ENCODE measurements at regions not wholly inside any gene's neighbourhood (a gene's known extent, or its start where the extent isn't known, plus 50 kb on each side); places are given as distances from the start of the nearest gene placed in this dataset.
A peak's percentile ranks its signal among the peaks of the same experiment; 100 is the strongest.

DNA sequence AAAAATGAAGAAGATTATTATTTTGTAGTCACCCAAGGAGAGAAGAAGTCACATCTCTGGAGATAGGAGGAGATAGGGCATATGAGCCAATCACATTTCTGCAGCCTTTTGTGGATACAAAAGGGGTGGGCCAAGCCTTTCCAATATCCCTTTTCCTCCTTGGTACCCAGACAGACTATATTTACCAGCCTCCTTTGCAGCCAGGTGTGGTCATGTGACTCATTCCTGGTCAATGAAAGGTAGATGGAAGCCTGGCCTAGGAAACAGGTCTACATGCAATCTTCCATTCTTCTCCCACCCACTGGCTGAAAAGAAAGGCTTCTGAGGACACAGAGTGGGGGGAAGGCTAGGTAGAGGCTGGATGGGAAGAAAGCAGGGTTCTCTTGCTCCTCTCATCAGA lies 58.1 kb upstream of the ERG start:
- H3K4me2 ChIP-seq (ENCODE audit: insufficient read depth, low read length), result no peak overlapping the region
- intact Hi-C loops (cut with micrococcal nuclease), result no loop called here
- no TSS peak for BruUV-seq (replicated peaks)

More for the DNA sequence above, 58.1 kb upstream of the ERG start:
- H3K9ac ChIP-seq (ENCODE audit: insufficient read depth in 1 of 2, low read depth in 2 of 2, low read length in 2 of 2), result no peak overlapping the region
- no peak overlapping the region for H3K27ac ChIP-seq (ENCODE audit: extremely low read depth, low read depth, low read length)
- FAIRE-seq, result no peak
- TF ChIP-seq SP2 (IDR thresholded peaks at IDR 0.05; ENCODE audit: extremely low read depth, low read depth, low read length, poor library complexity, severe bottlenecking) (no peak), BRD9 (IDR thresholded peaks at IDR 0.05; ENCODE audit: low read depth, partially characterized antibody) (no peak), STAT5A (IDR thresholded peaks at IDR 0.05; ENCODE audit: borderline replicate concordance, low read length) (no peak), SRSF3 (IDR thresholded peaks at IDR 0.05; ENCODE audit: insufficient read depth, low read length) (no peak), GABPB2 (CRISPR knock-in tag; conservative IDR thresholded peaks at IDR 0.05) (no peak), CHD1 (IDR thresholded peaks at IDR 0.05; ENCODE audit: low read length) (no peak), ZFPM2 (CRISPR knock-in tag; IDR thresholded peaks at IDR 0.05) (no peak)
- TF ChIP-seq, protein P1, sequence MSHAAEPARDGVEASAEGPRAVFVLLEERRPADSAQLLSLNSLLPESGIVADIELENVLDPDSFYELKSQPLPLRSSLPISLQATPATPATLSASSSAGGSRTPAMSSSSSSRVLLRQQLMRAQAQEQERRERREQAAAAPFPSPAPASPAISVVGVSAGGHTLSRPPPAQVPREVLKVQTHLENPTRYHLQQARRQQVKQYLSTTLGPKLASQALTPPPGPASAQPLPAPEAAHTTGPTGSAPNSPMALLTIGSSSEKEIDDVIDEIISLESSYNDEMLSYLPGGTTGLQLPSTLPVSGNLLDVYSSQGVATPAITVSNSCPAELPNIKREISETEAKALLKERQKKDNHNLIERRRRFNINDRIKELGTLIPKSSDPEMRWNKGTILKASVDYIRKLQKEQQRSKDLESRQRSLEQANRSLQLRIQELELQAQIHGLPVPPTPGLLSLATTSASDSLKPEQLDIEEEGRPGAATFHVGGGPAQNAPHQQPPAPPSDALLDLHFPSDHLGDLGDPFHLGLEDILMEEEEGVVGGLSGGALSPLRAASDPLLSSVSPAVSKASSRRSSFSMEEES (CRISPR knock-in tag; IDR thresholded peaks at IDR 0.05), result peak; percentile 69
- TF ChIP-seq, protein P2, sequence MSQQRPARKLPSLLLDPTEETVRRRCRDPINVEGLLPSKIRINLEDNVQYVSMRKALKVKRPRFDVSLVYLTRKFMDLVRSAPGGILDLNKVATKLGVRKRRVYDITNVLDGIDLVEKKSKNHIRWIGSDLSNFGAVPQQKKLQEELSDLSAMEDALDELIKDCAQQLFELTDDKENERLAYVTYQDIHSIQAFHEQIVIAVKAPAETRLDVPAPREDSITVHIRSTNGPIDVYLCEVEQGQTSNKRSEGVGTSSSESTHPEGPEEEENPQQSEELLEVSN (IDR thresholded peaks at IDR 0.05; ENCODE audit: borderline replicate concordance in 1 of 2, extremely low read depth in 1 of 2, insufficient read depth in 1 of 2, insufficient read length in 1 of 2, low read depth in 1 of 2, low read length in 1 of 2, poor library complexity in 1 of 2, severe bottlenecking in 1 of 2), result no peak
- H3K36me3 ChIP-seq (ENCODE audit: control insufficient read depth, insufficient read depth, low read length), result no peaks in the 10 kb centered on the region
- H3K79me2 ChIP-seq (ENCODE audit: control insufficient read depth, insufficient read depth, low read length), result no peaks in the 10 kb centered on the region
- H3K4me3 ChIP-seq, result no peak overlapping the region
- H4K20me1 ChIP-seq (replicated peaks; ENCODE audit: control insufficient read depth, insufficient read depth, low read length), result no peaks in the 10 kb centered on the region
- no peak overlapping the region for H2AFZ ChIP-seq (ENCODE audit: low read depth, low read length)
- in situ Hi-C loops (cut with MboI), result no loop called here
- ChIA-PET CTCF (ENCODE audit: low intra/inter-chr PET ratio) (no interaction called here), POLR2A (no interaction called here)
- no peak for ATAC-seq
- DNase-seq (ENCODE audit: extremely low read depth in 1 of 4, low spot score in 3 of 4), result no peak
- no peaks in the 10 kb centered on the region for H3K4me1 ChIP-seq (replicated peaks in 1 of 2; ENCODE audit: control insufficient read depth in 2 of 2, insufficient read depth in 2 of 2, low read length in 2 of 2)
- no peaks in the 10 kb centered on the region for H3K9me3 ChIP-seq (replicated peaks; ENCODE audit: control insufficient read depth, insufficient read depth, low read depth, low read length)
- no peaks in the 10 kb centered on the region for H3K9me1 ChIP-seq (ENCODE audit: control insufficient read depth, insufficient read depth, low read length)
- H3K27me3 ChIP-seq (ENCODE audit: control insufficient read depth in 2 of 2, insufficient read depth in 2 of 2, low read length in 2 of 2), result no peaks in the 10 kb centered on the region
